CMK (cell line): ENCODE measurements at regions not wholly inside any gene's neighbourhood (a gene's known extent, or its start where the extent isn't known, plus 50 kb on each side); places are given as distances from the start of the nearest gene placed in this dataset.

Source experiments
- DNase-seq: peaks from one replicate; pipeline ENCODE4 v3.0.0-alpha.2; 2010; ENCODE audit warnings: low read depth

DNA sequence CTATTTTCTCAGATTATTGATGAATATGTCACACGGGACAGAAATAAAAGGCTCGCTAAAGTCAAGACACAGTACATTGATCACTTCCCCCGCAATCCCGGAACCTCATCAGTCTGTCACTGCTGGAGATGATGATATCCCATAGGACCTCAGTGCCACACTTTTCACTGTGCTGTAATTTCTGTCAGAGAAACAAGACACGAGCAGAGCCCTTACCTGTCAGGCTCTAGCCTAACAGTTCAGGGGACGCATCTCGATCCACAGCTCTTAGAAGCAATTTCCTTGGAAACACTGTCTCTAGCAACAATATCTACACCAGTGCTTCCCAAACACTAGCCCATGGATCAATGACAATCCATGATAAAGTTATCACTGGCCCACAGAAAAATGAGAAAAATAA, 140.0 kb downstream of the GRIN2B start:
- no peak for DNase-seq

DNA sequence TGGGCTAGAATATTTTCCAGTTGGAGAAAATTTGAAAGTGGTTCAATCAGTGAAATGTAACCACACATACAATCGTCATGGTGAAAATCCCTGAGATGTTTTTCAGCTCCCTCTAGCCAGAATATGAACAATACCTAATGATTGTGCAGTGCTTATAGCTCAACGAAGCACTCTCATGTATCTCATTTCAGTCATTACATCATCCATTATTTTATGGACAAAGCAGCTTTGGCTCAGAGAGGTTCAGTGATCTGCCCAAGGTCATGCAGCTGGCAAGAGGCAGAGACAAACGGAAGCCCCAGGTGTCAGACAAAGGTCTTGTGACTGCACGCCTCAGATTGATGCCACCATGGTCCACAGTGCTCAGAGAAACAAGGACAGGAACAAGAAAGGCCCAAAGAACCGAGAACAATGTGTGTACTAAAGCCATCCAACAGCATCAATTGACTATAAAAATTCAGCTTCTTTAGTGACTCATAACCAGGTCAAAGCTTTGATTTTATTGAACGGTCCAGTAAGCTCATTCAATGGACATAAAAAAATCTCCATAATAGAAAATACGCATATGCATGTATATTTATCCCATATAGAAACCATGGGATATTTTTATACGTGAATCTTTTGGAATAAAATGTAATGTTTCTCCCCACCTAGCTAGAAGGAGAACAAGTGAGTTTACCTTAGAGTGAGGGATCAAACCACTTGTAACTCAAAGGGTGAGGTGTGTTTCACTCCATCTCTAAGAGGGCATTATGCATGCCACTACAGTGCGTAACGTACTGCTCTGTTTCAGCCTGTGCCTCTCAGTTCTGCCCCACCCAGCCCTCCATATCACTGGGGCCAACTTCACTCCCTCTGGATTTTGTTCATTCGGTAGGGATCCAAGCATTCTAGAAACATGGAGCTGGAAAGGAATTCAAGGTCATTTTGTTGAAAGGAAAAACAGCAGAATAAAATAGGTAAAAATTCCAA, 141.8 kb downstream of the GRIN2B start:
- DNase-seq: no peak

DNA sequence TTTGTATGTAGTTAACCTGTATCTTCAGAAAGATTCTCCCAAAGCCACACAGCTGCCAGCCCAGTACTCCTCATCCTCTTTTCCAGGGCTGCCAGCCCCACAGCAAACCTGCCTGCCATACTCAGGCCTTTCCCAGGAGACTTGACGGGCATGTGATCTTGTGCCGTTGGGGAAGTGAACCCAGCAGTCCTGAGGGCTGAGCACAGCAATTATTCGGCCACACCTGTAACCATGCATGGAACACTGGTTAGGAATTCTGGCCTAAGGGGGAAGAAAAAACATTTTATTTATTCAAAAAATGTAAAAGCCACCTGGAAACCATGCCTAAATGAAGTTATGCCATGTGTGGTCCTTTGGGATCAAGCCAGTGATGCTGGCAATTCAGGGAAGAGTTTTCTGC, 145.3 kb downstream of the GRIN2B start:
- no peak for DNase-seq

DNA sequence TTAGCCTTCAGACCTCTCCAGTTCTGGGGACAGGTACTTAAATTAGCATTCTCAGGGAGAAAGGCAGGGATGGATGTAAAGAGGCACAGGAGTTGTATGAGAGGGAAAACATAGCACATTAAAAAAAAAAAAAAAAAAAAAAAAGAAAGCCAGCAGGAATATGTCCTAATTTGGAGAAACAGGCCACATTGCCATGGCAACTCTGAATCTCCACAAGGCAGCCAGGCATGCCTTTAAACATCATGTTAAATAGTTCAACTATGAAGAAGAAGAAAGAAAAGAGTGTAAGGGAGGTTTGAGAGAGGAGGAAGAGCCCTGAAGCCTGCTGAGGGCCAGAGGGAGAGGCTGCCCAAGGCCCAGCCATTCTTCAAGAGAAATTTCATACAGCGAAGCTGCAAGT, 145.8 kb downstream of the GRIN2B start:
- DNase-seq: no peak

DNA sequence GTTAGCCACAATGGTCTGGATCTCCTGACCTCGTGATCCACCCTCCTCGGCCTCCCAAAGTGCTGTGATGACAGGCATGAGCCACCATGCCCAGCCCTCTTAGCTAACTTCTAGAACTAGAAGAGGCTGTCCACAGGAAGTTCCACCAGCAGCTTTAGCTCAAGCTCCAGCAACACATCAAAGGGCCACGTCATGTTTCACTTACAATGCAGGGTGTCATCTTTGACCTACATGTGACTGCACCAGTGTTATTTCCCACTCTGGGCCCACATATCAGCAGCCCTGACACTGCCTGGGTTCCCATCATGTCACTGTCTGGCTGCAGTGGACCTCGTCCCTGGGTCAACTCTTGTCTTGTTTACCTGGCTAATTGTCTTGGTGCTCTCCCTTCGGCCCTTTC, 147.2 kb downstream of the GRIN2B start:
- DNase-seq: no peak

DNA sequence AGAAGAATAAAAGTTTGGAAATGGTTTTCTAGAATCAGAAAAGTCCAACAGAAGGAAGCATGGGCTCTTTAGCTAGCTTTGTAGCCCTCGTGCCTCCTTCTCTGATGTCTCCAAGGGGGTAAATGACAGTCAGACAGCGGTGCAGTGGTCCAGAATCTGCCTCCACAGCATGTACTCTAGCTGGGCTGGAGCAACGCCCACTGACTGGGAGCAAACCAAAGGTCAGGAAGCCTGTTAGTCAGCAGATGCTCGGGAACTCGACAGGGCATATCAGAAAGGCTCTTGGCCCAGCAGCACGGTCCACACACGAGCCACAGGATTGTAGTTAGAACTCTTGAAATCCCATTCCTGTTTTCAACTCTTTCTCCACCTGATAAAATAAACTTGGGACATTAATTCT, 164.3 kb downstream of the GRIN2B start:
- no peak for DNase-seq

DNA sequence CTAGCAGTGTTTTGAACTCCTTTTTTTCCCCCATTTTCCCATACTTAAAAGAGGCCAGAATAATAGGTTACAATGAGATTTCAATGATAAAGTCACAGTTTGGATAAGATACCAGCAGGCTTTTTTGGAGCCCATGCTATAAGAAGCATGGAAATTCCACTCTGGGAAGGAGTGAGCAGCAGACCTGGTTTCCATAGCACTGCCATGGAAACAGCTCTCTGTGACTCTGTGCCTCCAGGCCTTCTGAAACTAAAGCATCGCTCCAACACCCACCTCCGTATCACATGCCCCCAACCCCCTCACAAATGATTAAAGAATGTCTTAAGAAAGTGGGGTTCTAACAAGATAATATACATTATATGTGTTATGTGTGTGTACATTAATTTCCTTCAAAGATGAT, 165.0 kb downstream of the GRIN2B start:
- no peak for DNase-seq

DNA sequence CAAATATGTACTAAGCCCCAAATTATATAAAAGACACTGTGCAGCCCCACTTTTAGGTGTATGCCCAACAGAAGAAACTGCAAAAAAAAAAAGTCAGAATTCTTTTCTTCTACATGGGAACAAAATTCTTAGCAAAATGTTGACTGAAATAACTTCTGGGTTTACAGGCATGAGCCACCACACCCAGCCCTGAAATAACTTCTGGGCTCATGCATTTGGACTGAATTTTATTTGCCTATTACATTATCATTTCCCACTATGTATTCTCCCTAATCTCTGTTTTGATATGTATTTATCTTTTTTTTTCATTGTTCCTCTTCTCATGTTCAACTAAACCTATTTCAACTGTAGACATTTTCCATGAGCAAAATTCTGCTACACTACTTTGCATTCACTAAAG, 169.2 kb downstream of the GRIN2B start:
- DNase-seq: no peak

DNA sequence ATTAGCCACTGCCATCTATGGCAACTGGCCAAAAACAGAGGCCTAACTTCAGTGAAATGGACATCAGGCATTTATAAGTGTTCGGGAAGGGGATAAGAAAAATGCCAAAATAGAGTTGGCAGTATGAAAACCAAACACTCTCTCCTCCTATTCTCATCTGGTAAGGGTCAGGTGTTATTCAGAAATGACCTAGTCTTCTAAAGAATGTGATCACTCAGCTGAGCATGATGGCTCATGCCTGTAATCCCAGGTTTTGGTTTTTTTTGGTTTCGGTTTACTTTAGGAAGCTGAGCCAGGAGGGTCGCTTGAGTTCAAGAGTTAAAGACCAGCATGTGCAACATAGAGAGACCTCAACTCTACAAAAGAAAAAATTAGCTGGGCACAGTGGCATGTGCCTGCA, 170.3 kb downstream of the GRIN2B start:
- no peak for DNase-seq

DNA sequence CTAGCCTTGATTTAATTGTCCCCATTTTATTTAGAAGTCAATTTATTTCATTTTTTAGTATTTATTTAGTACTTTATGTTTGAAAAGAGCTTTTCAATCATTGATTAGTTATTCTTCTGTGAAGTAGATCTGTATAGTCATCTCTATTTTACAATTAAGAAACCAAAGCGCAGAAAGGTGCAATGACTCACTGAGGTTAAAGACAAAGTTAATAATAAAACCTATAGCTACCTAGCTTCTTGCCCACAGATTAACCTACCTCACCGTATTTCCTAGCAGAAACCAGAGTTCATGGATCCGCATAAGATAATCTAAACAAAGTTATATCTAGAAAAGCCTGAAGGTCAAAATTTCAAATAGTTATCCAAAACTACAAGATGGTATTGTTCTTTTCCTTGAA, 176.4 kb downstream of the GRIN2B start:
- DNase-seq: no peak

DNA sequence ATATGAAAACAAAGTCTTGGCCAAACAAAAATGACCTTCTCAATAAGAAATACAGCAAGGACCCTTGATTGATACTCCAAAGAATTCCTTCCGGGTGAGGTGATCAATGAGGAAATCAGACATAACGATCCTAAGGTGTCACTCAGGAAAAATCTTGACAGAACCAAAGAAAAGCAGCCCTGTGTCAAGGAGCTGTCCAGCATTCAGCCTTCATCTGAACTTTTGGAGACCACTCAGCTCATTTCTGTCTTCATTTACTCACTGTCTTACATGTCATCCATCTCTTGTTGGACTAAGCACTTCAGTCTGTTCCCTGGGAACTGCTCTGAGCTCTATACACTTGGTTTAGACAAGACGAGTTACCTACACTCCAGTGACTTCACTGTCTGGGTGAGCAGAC, 179.9 kb downstream of the GRIN2B start:
- no peak for DNase-seq

DNA sequence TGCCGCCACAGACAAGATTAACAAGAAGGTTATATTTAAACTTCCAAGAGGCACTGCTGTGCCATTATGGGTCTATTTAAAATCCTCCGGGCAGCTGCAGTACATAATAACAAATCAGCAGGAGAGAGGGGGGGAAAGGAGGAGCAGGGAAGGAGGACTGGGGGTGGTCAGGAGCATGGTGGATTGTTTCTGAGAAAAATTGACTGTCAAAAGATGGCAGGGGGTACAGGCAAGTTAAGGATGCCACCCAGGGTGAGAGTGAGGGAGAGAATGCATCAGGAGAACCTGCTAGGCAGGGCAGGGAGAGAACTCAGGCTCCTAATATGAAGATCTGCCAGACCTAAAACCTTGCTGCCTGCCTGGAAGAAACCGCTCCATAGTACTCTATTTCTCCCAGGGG, 181.8 kb downstream of the GRIN2B start:
- no peak for DNase-seq

DNA sequence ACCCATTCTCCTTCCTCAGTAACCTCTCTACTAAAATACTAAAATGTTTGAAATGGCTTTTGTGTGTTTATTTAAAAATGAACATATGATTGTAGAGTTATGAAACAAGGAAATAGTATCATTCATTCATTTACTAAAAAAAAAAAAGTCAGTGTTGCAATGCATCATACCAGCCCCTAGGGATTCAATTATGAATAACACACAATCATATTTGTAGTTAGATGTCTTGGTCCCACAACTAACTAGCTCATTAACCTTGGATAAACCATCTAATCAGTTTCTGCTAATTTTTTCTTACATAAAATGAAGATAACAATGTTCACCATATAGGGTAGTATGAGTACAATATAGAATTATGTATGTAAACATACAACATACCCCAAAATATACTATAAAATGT, 183.2 kb downstream of the GRIN2B start:
- no peak for DNase-seq

DNA sequence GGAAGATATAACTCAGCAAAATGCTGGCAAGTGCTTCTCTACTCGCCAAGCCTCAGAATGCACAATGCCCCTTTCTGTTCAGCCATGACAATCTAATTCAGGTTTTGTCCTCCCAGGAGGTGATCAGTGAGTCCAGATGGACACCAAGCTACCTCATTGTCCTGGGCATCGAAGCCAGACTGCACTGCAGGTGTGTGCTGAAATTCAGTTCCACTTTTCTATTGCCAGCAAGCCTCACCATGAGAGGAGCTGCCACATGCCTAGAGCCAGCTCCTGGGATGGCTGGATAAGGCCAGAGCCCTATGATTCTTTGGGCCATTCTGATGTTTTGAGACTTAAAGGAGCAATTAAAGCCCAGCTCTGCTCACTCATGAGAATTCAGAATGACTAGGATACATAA, 186.7 kb downstream of the GRIN2B start:
- no peak for DNase-seq

DNA sequence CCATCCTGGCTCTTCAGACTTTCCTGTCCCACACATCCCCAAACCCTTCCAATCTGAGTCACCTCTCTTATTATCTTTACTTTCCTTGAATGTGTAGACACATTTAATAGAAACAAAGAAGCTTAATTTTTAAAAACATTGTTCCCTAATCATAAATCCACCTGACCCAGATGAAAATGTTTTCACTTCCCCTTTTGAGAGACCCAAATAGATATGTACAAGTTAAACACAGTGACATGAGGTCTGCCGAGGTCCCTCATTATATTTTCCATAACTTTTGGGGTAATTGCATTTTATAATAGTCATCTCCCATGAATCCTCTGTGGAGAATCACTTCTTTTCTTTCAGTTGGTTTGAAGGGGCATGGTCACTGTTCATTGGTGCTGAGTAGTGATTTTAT, 191.1 kb downstream of the GRIN2B start:
- DNase-seq: no peak

DNA sequence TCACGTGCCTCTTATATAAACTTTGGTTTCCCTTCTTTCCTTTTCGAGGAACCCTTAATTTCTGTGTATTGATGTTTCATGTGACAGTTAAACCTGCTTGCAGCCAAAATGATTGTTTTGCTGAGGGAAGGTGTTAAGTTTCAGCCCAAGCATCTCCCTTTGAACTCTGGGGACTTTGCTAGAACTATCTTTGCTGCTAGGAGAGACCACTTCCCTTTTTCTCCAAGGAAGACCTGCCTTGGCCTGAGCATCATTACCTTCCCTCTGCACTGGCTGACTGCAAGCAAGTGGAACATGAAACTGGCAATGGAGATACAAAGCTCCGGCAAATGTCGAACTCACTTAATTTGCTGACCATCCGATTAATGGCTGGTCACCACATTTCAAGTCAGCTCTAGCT, 192.8 kb downstream of the GRIN2B start:
- DNase-seq: no peak

DNA sequence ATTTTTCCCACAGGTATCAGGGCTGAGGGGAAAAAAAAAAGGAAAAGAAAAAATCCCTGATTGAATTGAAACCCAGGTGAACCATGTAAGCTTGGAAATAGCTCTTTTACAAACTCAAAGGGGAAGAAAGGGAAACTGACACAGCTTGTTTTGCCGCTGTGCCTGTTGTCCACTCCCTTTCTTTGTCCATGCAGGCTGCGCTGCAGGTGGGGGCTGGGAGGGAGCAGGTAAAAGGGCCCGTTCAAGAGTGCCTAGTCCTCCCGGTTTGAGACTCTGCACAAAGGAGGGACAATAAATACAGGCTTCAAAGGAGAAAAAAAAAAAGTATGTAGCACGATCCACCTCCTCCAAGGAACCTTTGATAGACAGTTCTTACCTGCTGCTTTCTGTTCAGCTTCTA, 194.8 kb downstream of the GRIN2B start:
- no peak for DNase-seq

DNA sequence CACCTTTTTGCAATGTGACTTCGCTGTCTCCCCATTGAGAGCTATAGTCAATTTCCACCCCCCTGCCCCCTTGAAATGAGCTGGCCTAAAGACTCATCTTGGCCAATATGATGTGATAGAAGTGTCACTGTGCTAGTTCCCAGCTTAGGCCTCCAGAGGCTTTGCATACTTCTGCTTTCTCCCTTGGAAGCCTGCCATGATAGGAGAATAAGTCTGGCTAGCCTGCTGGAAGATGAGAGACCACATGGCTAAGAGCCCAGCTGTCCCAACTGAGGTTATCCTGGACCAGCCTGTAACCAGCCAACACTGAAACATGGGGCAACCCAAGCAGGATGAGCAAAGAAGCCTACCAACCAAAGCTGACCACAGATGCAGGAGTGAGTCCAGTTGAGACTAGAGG, 196.9 kb downstream of the GRIN2B start:
- DNase-seq: no peak

DNA sequence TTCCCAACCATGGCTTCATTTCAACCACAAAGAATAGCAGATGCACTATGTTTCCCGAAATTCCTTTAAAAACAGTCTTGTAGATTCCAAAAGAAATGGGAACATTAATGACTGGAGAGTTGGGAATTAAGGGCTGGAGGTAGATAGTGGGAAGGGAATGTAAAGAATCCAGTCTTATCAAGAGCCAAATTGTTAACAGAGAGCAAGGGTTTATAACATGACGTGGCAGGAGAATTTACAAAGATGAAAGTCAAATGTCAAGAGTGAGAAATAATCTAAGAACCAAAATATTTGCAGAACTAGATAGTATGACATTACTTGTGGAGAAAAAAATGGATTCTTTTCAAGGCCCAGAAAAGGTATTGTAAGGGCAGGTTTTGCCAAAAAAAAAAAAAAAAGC, 200.9 kb downstream of the GRIN2B start:
- DNase-seq: no peak

DNA sequence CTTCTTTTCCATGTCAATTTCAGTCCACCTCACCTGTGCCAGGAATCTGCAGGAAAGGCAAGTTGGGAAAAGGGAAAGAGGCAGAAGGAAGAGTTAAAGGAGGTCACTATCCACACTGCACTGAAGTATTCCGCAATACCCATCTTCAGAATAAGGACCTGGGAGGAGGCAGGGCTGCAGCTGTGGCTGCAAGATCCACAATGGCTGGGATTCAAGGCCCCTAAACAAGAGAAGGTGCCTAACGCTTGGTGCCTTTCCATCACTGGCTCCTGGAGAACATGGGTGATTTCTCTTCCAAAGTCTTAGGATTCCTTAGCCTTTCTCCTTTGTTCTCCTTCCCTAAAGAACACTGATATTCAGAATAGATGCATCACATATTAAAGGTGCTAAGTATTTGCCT, 204.0 kb downstream of the GRIN2B start:
- DNase-seq: no peak

DNA sequence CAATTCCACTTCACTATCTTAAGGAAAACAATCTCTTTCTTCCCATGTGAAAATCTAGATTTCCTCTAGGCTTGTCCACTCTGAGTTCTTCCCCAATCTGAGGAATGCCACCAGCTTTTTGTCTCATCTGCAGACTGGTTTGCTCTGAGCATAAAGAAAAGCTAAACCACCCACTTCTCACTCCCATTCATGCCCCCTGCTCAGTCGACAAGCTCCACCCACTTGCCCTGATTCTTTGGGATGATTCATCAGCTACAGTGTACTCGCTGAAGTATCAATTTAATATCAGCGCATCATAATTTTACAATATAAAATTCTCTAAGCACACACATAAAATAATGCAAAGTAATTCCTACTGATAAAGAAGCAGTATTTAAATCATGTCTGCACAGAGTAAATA, 209.1 kb downstream of the GRIN2B start:
- DNase-seq: no peak

DNA sequence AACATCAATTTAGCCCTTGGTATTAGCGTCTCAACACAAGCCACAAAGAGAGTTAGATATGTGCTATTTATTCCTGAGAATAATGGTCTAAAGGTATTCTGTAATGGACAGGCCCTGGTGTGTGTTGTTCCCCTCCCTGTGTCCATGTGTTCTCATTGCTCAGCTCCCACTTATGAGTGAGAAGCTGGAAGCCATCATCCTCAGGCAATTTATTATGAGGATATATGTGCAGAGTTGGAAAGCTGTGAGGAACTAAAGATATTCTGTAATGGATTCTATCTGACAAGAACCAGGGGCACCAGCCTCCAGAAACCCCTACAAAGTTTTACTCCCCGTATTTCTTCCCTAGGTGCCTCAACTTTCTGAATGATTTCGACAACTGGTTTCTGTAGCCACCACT, 210.8 kb downstream of the GRIN2B start:
- DNase-seq: no peak

DNA sequence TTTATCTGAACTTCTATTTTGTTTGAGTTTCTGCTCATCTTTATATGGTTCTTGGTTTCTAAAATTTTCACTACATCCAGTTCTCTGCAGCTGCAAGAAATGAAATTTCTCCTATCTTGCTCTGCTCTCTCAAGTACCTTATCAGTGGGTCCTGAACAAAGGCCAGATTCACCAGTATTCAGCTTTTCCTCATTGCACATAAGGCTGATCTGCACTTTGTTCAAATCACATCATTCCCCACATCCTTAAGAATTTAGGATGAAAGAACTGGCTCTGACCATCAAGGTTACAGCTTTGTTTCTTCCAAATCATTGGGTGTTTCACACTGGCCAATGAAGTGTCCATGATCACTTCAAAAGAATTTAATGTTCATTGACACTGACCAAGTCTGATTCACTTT, 211.4 kb downstream of the GRIN2B start:
- DNase-seq: no peak

DNA sequence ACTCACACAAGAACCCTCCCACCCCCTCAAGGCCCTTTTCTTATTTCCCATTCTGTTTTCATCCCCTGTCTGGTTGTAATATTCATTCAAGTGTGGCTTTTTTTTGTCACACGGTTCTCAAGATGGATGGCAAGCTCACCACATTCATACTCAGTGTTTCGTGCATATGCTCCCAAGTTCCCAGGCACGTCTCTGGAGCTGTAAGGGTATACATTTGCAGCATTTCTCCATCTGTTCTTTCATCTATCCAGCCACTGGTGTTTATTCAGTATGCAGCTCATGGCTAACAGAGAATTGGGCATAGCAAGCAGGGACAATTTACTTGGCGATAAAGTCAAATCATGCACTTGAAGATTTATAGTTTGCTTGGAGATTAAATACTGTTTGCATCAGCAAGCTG, 212.1 kb downstream of the GRIN2B start:
- DNase-seq: no peak
